PC-9 (cell line): ENCODE measurements at regions not wholly inside any gene's neighbourhood (a gene's known extent, or its start where the extent isn't known, plus 50 kb on each side); places are given as distances from the start of the nearest gene placed in this dataset.

ENCODE experiments used
- BruUV-seq: library from RNA; stranded (reverse); fragments of 400-500 nt; replicated peaks from 2 replicates; lab custom pipeline; 2021; lab: Mats Ljungman, UMichigan
- CTCF ChIA-PET: fragments of 300-600 bp; sonication (Branson Sonifier 250); formaldehyde crosslinking; loops from one replicate; lab custom pipeline; 2022; ENCODE audit warnings: antibody characterized with exemption; lab: Charles Lee
- POLR2A ChIA-PET: fragments of 300-600 bp; sonication (Branson Sonifier 250); formaldehyde crosslinking; loops from one replicate; lab custom pipeline; 2022; ENCODE audit warnings: antibody characterized with exemption; ENCODE audit not compliant: unreplicated experiment; lab: Charles Lee
- DNase-seq, 2 experiments: peaks; one replicate each; pipeline versions ENCODE4 v3.0.0 to v3.0.0-alpha.2; 2015 to 2022; ENCODE audit warnings: mixed read lengths in 1 of 2
- H2AFZ ChIP-seq: fragments of 200-600 bp; sonication (generic); 2 replicates; pipeline ENCODE4 v1.8.1; 2017; ENCODE audit warnings: antibody characterized with exemption
- H3F3A ChIP-seq: fragments of 200-600 bp; sonication (generic); 2 replicates; pipeline ENCODE4 v1.8.1; 2017; ENCODE audit warnings: antibody characterized with exemption, mild to moderate bottlenecking, low read depth; ENCODE audit not compliant: insufficient read depth
- H3K27ac ChIP-seq: fragments of 200-600 bp; sonication (generic); 2 replicates; pipeline ENCODE4 v1.6.1; 2016; ENCODE audit warnings: mixed run types
- H3K27me3 ChIP-seq: fragments of 200-600 bp; sonication (generic); 2 replicates; pipeline ENCODE4 v1.6.1; 2016; ENCODE audit warnings: low read depth, mixed run types; ENCODE audit not compliant: insufficient read depth
- H3K36me3 ChIP-seq: fragments of 200-600 bp; sonication (generic); 2 replicates; pipeline ENCODE4 v1.6.1; 2016; ENCODE audit warnings: low read depth, mixed run types
- H3K4me1 ChIP-seq: fragments of 200-600 bp; sonication (generic); replicated peaks from 2 replicates; pipeline ENCODE4 v1.6.1; 2016; ENCODE audit warnings: mixed run types; ENCODE audit not compliant: insufficient read depth
- H3K4me2 ChIP-seq: fragments of 200-600 bp; sonication (generic); 2 replicates; pipeline ENCODE4 v1.6.1; 2017; ENCODE audit warnings: mixed run types
- H3K4me3 ChIP-seq: fragments of 200-600 bp; sonication (generic); 2 replicates; pipeline ENCODE4 v1.6.1; 2016; ENCODE audit warnings: mixed run types
- H3K79me2 ChIP-seq: fragments of 200-600 bp; sonication (generic); 2 replicates; pipeline ENCODE4 v1.6.1; 2017; ENCODE audit warnings: low read depth, mixed run types
- H3K9me2 ChIP-seq: fragments of 200-600 bp; sonication (generic); 2 replicates; pipeline ENCODE4 v1.8.1; 2017; ENCODE audit warnings: mild to moderate bottlenecking; ENCODE audit not compliant: insufficient read depth
- H3K9me3 ChIP-seq: fragments of 200-600 bp; sonication (generic); 2 replicates; pipeline ENCODE4 v1.8.1; 2016; ENCODE audit warnings: low read depth; ENCODE audit not compliant: insufficient read depth
- H4K20me1 ChIP-seq: fragments of 200-600 bp; sonication (generic); 2 replicates; pipeline ENCODE4 v1.8.1; 2017; ENCODE audit not compliant: insufficient read depth
- CTCF ChIP-seq: fragments of 200-600 bp; sonication (generic); conservative IDR thresholded peaks from 2 replicates; pipeline ENCODE4 v1.6.1; 2017; ENCODE audit warnings: mixed run types, antibody characterized with exemption, mild to moderate bottlenecking, moderate library complexity
- EZH2 ChIP-seq: fragments of 200-600 bp; sonication (generic); IDR thresholded peaks from 2 replicates; pipeline ENCODE4 v1.8.0; 2017; ENCODE audit warnings: antibody characterized with exemption, low read depth
- intact Hi-C: fragments of 100-400 bp; cut with micrococcal nuclease; formaldehyde crosslinking; loops from one replicate; pipeline ENCODE4 v1.10.0; 2022; ENCODE audit not compliant: unreplicated experiment

DNA sequence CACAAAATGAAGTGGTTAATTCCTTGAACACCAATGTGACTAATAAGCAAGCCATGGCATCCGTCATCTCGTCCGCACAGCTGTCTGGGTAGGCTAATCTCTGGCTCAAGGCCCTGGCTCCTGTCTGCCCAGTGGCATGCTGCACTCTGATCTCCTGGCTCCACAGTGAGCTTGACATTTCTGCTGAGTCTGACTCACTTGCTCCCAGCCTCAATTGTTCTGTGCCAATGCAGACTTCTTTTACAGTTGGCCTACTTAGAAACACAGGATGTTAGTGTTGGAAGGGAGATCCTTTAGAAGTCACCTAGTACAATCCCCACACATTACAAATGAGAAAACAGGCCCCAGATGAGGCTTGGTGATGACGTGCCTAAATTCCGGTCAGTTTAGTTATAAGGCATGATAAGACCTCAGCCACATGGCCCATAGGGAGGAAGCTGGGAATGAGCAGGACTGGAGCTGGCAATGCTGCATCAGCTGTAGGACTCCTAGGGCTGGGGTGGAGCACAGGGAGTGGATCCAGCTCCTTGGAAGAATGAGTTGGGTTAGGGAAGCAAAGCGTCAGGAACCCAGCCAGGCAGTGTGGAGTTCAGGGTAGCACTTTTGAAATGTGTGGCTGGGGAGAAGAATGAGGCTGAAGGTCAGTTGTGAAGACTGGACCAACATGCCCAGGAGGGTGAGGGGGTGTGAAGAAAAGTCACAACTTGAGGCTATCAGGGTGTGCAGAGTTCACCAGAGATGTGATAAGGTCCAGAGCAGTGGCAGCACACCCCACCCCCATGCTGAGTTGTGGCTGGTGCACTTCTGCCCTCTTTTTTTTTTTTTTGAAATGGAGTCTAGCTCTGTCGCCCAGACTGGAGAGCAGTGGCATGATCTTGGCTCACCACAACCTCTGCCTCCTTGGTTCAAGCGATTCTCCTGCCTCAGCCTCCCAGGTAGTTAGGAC lies 70.2 kb upstream of the EED start:
- CTCF ChIA-PET, result interaction anchor here (0.6 to 1.7 kb wide), 5 partner anchors 9 to 107 kb away, joined by 3 to 11 read pairs (median 4); partner anchors contain the start of gene PICALM
- peak; percentile 80 to 98 for DNase-seq
- Histone ChIP-seq H3K9me2 (no peaks in the 10 kb centered on the region), H4K20me1 (no peaks in the 10 kb centered on the region), H3K9me3 (no peaks in the 10 kb centered on the region), H3K27me3 (no peaks in the 10 kb centered on the region), H2AFZ (no peak overlapping the region), H3K79me2 (no peaks in the 10 kb centered on the region), H3K4me3 (no peak overlapping the region), H3F3A (peaks cover 48% of the 10 kb centered on the region), H3K4me2 (peak overlapping the region; percentile 47), H3K4me1 (peaks cover 62% of the 10 kb centered on the region), H3K36me3 (no peaks in the 10 kb centered on the region), H3K27ac (peak overlapping the region; percentile 79)
- TSS peak; percentile 76 for BruUV-seq
- TF ChIP-seq CTCF (no peak), EZH2 (no peak)
- POLR2A ChIA-PET, result interaction anchor here (0.6 to 0.8 kb wide), 6 partner anchors 8 to 523 kb away, joined by 3 to 15 read pairs (median 6); no protein-coding TSS in a partner anchor
- intact Hi-C loops, result loop anchor here (1.0 kb wide), 2 partner anchors 14 to 105 kb away; partner anchors contain the start of gene PICALM

- Histone ChIP-seq H3K27ac (peak overlapping the region; percentile 79), H3K79me2 (no peaks in the 10 kb centered on the region), H3K4me2 (peak overlapping the region; percentile 47), H3K4me3 (no peak overlapping the region; the same call in 1 of the 2 replicates), H3K27me3 (no peaks in the 10 kb centered on the region), H3K36me3 (no peaks in the 10 kb centered on the region), H3K4me1 (peaks cover 66% of the 10 kb centered on the region), H4K20me1 (no peaks in the 10 kb centered on the region), H2AFZ (no peak overlapping the region), H3F3A (peaks cover 48% of the 10 kb centered on the region), H3K9me3 (no peaks in the 10 kb centered on the region), H3K9me2 (no peaks in the 10 kb centered on the region)
- intact Hi-C loops, result no loop called here
- ChIA-PET POLR2A (interaction anchor here (0.6 to 1.0 kb wide), 4 partner anchors 9 to 528 kb away, joined by 4 to 6 read pairs (median 5); partner anchors contain the start of gene PICALM), CTCF (no interaction called here)
- no peak for TF ChIP-seq EZH2
- TF ChIP-seq CTCF, result no peak
- no TSS peak for BruUV-seq
- peak in 1 of 2 experiments; percentile 88 for DNase-seq
These were observed 71.7 kb upstream of the EED start for GRCh38 chr11:86172894-86173293.

DNA sequence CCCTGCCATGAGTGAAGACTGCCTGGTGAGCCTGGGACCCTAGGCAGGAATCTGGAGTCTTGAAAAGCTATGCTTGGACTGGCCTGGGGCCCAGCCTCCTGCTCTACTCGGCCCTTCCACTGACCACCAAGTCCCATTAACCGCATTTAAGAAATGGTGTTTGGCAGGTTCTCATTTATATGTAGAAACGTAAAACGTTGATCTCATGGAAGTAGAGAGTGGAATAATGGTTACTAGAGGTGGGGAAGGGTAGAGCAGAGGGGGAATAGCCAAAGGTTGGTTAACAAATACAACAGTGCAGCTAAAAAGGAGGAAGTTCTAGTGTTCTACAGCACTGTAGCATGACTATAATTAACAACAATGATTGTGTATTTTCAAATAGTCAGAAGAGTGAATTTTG lies 72.9 kb upstream of the EED start:
- Histone ChIP-seq H3K79me2 (no peaks in the 10 kb centered on the region), H3K4me3 (no peak overlapping the region), H3K36me3 (no peaks in the 10 kb centered on the region), H3K9me3 (no peaks in the 10 kb centered on the region), H3K4me1 (peaks cover 65% of the 10 kb centered on the region), H3K27ac (no peak overlapping the region), H3K27me3 (no peaks in the 10 kb centered on the region), H3K4me2 (no peak overlapping the region), H4K20me1 (no peaks in the 10 kb centered on the region), H3F3A (peaks cover 56% of the 10 kb centered on the region), H3K9me2 (no peaks in the 10 kb centered on the region), H2AFZ (no peak overlapping the region)
- intact Hi-C loops, result no loop called here
- POLR2A ChIA-PET, result interaction anchor here (0.6 kb wide), 1 partner anchor 12 kb away, joined by 4 read pairs; no protein-coding TSS in a partner anchor
- CTCF ChIA-PET, result no interaction called here
- no peak for TF ChIP-seq CTCF
- TF ChIP-seq EZH2, result no peak
- DNase-seq, result no peak
- no TSS peak for BruUV-seq
